GM23338 (cell line): ENCODE measurements at regions not wholly inside any gene's neighbourhood (a gene's known extent, or its start where the extent isn't known, plus 50 kb on each side); places are given as distances from the start of the nearest gene placed in this dataset.
"Not testable (repeated sequence)": the region's sequence is repeated elsewhere in the genome, so short reads cannot be mapped to it uniquely, and the experiment has no call there.

Experiments
- ATAC-seq: fragments of 200-7000 bp; cut with Tn5 transposase; 3 replicates; pipeline ENCODE4 v1.9.1; 2020
- DNase-seq: peaks from one replicate; pipeline ENCODE4 v3.0.0-alpha.2; 2015; ENCODE audit warnings: low spot score
- H2AFZ ChIP-seq: fragments of 200-600 bp; sonication (generic); 2 replicates; pipeline ENCODE4 v1.8.0; 2016; ENCODE audit warnings: antibody characterized with exemption, mild to moderate bottlenecking, moderate library complexity
- H3F3A ChIP-seq: fragments of 200-600 bp; sonication (generic); replicated peaks from 2 replicates; pipeline ENCODE4 v1.8.0; 2017; ENCODE audit warnings: antibody characterized with exemption, mixed run types, low read depth
- H3K27ac ChIP-seq: fragments of 200-600 bp; sonication (generic); 2 replicates; pipeline ENCODE4 v1.6.1; 2016; ENCODE audit warnings: low read depth
- H3K27me3 ChIP-seq: fragments of 200-600 bp; sonication (generic); 2 replicates; pipeline ENCODE4 v1.8.0; 2016; ENCODE audit warnings: mild to moderate bottlenecking, mixed run types, moderate library complexity; ENCODE audit not compliant: insufficient read depth
- H3K36me3 ChIP-seq: fragments of 200-600 bp; sonication (generic); 2 replicates; pipeline ENCODE4 v1.8.0; 2016; ENCODE audit warnings: mild to moderate bottlenecking; ENCODE audit not compliant: insufficient read depth
- H3K4me1 ChIP-seq: fragments of 200-600 bp; sonication (generic); 2 replicates; pipeline ENCODE4 v1.8.0; 2016; ENCODE audit warnings: mild to moderate bottlenecking, moderate library complexity; ENCODE audit not compliant: insufficient read depth
- H3K4me2 ChIP-seq: fragments of 200-600 bp; sonication (generic); 2 replicates; pipeline ENCODE4 v1.7.1; 2017; ENCODE audit warnings: mixed run types
- H3K4me3 ChIP-seq: fragments of 200-600 bp; sonication (generic); 2 replicates; pipeline ENCODE4 v1.6.1; 2016; ENCODE audit warnings: mixed run types
- H3K79me2 ChIP-seq: fragments of 200-600 bp; sonication (generic); replicated peaks from 2 replicates; pipeline ENCODE4 v1.8.0; 2017; ENCODE audit warnings: mild to moderate bottlenecking; ENCODE audit not compliant: insufficient read depth
- H3K9me2 ChIP-seq: fragments of 200-600 bp; sonication (generic); 2 replicates; pipeline ENCODE4 v1.8.0; 2017; ENCODE audit not compliant: insufficient read depth
- H4K20me1 ChIP-seq: fragments of 200-600 bp; sonication (generic); replicated peaks from 2 replicates; pipeline ENCODE4 v1.8.0; 2017; ENCODE audit warnings: mild to moderate bottlenecking; ENCODE audit not compliant: insufficient read depth
- H3K27ac Mint-ChIP-seq: 2 replicates; pipeline ENCODE4 v1.8.0; 2020; ENCODE audit warnings: inconsistent platforms, mild to moderate bottlenecking, moderate library complexity, mixed read lengths
- H3K27me3 Mint-ChIP-seq: 3 replicates; pipeline ENCODE4 v1.8.0; 2022; ENCODE audit warnings: low read depth, mild to moderate bottlenecking, moderate library complexity, mixed read lengths, inconsistent platforms; ENCODE audit not compliant: insufficient read depth, poor library complexity
- H3K36me3 Mint-ChIP-seq: 3 replicates; pipeline ENCODE4 v1.8.0; 2021; ENCODE audit warnings: low read depth, mild to moderate bottlenecking, inconsistent platforms, moderate library complexity, mixed read lengths
- H3K4me1 Mint-ChIP-seq: 3 replicates; pipeline ENCODE4 v1.8.0; 2020; ENCODE audit warnings: mild to moderate bottlenecking, inconsistent platforms, mixed read lengths
- H3K4me3 Mint-ChIP-seq: 3 replicates; pipeline ENCODE4 v1.8.0; 2021; ENCODE audit warnings: moderate library complexity, mild to moderate bottlenecking, inconsistent platforms, mixed read lengths
- H3K9me3 Mint-ChIP-seq: 3 replicates; pipeline ENCODE4 v1.8.0; 2020; ENCODE audit warnings: moderate library complexity, mild to moderate bottlenecking, inconsistent platforms, mixed read lengths
- NANOG ChIP-seq: IDR thresholded peaks from 2 replicates; pipeline ENCODE4 v1.6.1; 2016; ENCODE audit warnings: antibody characterized with exemption, borderline replicate concordance
- STAT1 ChIP-seq: IDR thresholded peaks from one replicate; pipeline ENCODE4 v1.6.1; 2016; ENCODE audit warnings: antibody characterized with exemption; ENCODE audit not compliant: unreplicated experiment
- TF ChIP-seq, protein P1 (sequence below): fragments of 250-450 bp; sonication (Bioruptor Pico); IDR thresholded peaks from 2 replicates; pipeline ENCODE4 v1.5.0; 2020; ENCODE audit warnings: mild to moderate bottlenecking, moderate library complexity

DNA sequence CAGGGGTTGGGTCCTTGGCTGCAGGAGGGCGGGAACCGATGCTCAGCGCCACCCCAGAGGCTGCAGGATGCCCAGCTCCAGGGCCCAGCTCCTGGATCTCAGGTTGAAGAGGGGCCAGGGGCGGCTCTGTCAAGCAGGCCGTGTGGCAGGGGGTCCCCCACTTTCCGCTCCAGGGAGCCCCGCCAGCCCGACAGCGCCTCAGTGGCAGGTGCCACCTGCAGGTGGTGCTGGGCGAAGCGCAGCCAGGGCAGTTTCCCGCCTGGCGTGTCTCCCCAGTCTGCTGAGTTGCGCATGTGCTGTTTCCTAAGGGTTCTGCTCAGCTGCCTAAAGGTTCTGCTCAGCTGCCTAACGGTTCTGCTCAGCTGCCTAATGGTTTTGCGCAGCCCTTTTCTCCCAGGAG lies 442.1 kb downstream of the POTEH start (continued):
- TF ChIP-seq NANOG, result no peak
- TF ChIP-seq STAT1, result no peak
- TF ChIP-seq, protein P1, sequence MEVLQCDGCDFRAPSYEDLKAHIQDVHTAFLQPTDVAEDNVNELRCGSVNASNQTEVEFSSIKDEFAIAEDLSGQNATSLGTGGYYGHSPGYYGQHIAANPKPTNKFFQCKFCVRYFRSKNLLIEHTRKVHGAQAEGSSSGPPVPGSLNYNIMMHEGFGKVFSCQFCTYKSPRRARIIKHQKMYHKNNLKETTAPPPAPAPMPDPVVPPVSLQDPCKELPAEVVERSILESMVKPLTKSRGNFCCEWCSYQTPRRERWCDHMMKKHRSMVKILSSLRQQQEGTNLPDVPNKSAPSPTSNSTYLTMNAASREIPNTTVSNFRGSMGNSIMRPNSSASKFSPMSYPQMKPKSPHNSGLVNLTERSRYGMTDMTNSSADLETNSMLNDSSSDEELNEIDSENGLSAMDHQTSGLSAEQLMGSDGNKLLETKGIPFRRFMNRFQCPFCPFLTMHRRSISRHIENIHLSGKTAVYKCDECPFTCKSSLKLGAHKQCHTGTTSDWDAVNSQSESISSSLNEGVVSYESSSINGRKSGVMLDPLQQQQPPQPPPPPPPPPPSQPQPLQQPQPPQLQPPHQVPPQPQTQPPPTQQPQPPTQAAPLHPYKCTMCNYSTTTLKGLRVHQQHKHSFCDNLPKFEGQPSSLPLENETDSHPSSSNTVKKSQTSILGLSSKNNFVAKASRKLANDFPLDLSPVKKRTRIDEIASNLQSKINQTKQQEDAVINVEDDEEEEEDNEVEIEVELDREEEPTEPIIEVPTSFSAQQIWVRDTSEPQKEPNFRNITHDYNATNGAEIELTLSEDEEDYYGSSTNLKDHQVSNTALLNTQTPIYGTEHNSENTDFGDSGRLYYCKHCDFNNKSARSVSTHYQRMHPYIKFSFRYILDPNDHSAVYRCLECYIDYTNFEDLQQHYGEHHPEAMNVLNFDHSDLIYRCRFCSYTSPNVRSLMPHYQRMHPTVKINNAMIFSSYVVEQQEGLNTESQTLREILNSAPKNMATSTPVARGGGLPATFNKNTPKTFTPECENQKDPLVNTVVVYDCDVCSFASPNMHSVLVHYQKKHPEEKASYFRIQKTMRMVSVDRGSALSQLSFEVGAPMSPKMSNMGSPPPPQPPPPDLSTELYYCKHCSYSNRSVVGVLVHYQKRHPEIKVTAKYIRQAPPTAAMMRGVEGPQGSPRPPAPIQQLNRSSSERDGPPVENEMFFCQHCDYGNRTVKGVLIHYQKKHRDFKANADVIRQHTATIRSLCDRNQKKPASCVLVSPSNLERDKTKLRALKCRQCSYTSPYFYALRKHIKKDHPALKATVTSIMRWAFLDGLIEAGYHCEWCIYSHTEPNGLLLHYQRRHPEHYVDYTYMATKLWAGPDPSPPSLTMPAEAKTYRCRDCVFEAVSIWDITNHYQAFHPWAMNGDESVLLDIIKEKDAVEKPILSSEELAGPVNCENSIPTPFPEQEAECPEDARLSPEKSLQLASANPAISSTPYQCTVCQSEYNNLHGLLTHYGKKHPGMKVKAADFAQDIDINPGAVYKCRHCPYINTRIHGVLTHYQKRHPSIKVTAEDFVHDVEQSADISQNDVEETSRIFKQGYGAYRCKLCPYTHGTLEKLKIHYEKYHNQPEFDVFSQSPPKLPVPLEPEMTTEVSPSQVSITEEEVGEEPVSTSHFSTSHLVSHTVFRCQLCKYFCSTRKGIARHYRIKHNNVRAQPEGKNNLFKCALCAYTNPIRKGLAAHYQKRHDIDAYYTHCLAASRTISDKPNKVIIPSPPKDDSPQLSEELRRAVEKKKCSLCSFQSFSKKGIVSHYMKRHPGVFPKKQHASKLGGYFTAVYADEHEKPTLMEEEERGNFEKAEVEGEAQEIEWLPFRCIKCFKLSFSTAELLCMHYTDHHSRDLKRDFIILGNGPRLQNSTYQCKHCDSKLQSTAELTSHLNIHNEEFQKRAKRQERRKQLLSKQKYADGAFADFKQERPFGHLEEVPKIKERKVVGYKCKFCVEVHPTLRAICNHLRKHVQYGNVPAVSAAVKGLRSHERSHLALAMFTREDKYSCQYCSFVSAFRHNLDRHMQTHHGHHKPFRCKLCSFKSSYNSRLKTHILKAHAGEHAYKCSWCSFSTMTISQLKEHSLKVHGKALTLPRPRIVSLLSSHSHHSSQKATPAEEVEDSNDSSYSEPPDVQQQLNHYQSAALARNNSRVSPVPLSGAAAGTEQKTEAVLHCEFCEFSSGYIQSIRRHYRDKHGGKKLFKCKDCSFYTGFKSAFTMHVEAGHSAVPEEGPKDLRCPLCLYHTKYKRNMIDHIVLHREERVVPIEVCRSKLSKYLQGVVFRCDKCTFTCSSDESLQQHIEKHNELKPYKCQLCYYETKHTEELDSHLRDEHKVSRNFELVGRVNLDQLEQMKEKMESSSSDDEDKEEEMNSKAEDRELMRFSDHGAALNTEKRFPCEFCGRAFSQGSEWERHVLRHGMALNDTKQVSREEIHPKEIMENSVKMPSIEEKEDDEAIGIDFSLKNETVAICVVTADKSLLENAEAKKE (CRISPR knock-in tag), result no peak

DNA sequence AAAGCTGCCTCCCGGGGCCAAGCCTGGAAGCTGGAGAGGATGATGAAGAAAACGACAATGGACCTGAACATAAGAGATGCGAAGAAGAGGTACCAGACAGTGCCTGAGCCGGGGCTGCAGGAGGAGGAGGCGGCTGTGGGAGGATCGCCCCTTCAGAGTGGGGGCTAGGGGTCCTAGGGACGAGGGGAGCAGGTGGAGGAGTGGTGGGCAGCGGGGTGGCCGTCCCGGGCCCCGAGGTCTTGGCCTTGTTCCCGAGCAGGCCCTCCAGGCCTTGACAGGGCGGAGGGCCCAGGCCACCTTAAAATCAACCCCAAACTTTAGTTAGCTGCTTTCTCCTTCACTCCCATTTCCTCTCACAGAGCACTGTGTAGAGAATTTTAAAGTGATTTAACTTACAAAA lies 442.8 kb downstream of the POTEH start:
- H3K27ac Mint-ChIP-seq, ATAC-seq, H3K4me3 Mint-ChIP-seq, H3K4me3 ChIP-seq, H3K4me2 ChIP-seq, H3K9me2 ChIP-seq, H3K36me3 ChIP-seq, H3K27me3 Mint-ChIP-seq, DNase-seq, H3K27me3 ChIP-seq, H3F3A ChIP-seq, H3K4me1 Mint-ChIP-seq, H3K27ac ChIP-seq, H2AFZ ChIP-seq, H4K20me1 ChIP-seq, H3K79me2 ChIP-seq, H3K4me1 ChIP-seq: not testable (repeated sequence)
- Mint-ChIP-seq H3K36me3 (peaks cover 12% of the 10 kb centered on the region; the same call in 2 of the 3 replicates), H3K9me3 (peaks cover 77% of the 10 kb centered on the region)

DNA sequence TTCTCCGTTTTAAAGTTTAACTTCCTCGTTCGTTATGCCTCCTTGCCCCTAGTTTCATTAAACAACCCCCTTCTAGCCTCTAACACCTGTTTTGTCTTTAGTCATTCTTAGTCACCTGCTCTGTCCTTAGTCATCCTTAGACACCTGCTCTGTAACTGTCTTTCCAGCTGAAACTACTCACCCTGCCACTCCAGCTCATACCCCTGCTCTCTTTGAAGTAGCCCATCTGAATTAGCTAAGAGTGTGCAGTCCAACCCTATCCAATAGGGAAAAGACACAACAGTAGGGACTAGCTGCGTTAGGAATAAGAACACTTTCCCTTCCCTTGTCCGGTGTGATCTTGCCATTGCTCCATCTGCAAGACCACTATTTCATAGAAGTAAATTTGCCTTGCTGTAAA lies 446.5 kb downstream of the CCT8L2 start:
- H3K4me2 ChIP-seq, H3K4me1 Mint-ChIP-seq, H3K4me3 Mint-ChIP-seq, H3K27ac ChIP-seq, H4K20me1 ChIP-seq, H3K4me3 ChIP-seq, H3K4me1 ChIP-seq, H3K27me3 ChIP-seq, H3K9me2 ChIP-seq, DNase-seq, H3K79me2 ChIP-seq, H3K27ac Mint-ChIP-seq, H3K27me3 Mint-ChIP-seq, H2AFZ ChIP-seq, ATAC-seq, H3K36me3 ChIP-seq, H3F3A ChIP-seq: not testable (repeated sequence)
- Mint-ChIP-seq H3K36me3 (peaks cover 25% of the 10 kb centered on the region), H3K9me3 (peaks cover 79% of the 10 kb centered on the region)
